IMR-90 (cell line): ENCODE measurements at regions not wholly inside any gene's neighbourhood (a gene's known extent, or its start where the extent isn't known, plus 50 kb on each side); places are given as distances from the start of the nearest gene placed in this dataset.

Experiments
- POLR2A ChIP-seq: IDR thresholded peaks from 2 replicates; pipeline ENCODE4 v1.6.1; 2012; ENCODE audit warnings: mild to moderate bottlenecking, low read depth, low read length
- TF ChIP-seq, protein P1 (sequence below): conservative IDR thresholded peaks from 2 replicates; pipeline ENCODE4 v1.5.1; 2012; ENCODE audit warnings: mild to moderate bottlenecking, low read depth, low read length, improper control_type of control experiment

DNA sequence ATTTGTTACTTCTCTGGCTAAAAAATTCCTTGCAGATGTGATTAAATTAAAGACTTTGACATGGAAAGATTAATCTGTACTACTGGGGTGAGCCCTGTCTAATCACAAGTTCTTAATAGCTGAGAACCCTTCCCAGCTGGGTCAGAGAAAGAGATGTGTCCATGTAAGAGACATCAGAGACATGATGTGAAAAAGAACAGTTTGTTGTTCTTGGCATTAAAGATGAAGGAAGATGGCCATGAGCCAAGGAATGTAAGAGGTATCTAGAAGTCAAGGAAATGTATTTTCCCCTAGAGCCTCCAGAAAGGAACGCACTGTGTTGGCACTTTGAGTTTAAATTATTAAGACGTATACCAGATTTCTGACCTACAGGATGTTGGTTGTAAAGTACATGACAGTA lies 1271.5 kb upstream of the PRMT6 start:
- TF ChIP-seq, protein P1, sequence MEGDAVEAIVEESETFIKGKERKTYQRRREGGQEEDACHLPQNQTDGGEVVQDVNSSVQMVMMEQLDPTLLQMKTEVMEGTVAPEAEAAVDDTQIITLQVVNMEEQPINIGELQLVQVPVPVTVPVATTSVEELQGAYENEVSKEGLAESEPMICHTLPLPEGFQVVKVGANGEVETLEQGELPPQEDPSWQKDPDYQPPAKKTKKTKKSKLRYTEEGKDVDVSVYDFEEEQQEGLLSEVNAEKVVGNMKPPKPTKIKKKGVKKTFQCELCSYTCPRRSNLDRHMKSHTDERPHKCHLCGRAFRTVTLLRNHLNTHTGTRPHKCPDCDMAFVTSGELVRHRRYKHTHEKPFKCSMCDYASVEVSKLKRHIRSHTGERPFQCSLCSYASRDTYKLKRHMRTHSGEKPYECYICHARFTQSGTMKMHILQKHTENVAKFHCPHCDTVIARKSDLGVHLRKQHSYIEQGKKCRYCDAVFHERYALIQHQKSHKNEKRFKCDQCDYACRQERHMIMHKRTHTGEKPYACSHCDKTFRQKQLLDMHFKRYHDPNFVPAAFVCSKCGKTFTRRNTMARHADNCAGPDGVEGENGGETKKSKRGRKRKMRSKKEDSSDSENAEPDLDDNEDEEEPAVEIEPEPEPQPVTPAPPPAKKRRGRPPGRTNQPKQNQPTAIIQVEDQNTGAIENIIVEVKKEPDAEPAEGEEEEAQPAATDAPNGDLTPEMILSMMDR = no peak
- TF ChIP-seq POLR2A = no peak
